CD4-positive, alpha-beta T cell treated with Interferon alpha-2 for 1 hour (primary cell): ENCODE measurements at regions not wholly inside any gene's neighbourhood (a gene's known extent, or its start where the extent isn't known, plus 50 kb on each side); places are given as distances from the start of the nearest gene placed in this dataset.
"Not testable (repeated sequence)": the region's sequence is repeated elsewhere in the genome, so short reads cannot be mapped to it uniquely, and the experiment has no call there.

Experiments
- DNase-seq, 2 donors: peaks; one replicate each; pipeline ENCODE4 v3.0.0-alpha.2; 2020 to 2022

GRCh38 chr21:18722193-18722592, 318.6 kb upstream of the TMPRSS15 start:
- no peak for DNase-seq

GRCh38 chr21:18723171-18723570, 319.6 kb upstream of the TMPRSS15 start:
- no peak for DNase-seq

- no peak for DNase-seq
Observed at GRCh38 chr21:18725653-18726052, 322.1 kb upstream of the TMPRSS15 start.

GRCh38 chr21:18741954-18742353, 338.4 kb upstream of the TMPRSS15 start:
- no peak for DNase-seq

GRCh38 chr21:18743531-18743930, 339.9 kb upstream of the TMPRSS15 start:
- no peak for DNase-seq

- no peak for DNase-seq
Observed at GRCh38 chr21:18744840-18745239, 341.3 kb upstream of the TMPRSS15 start.

GRCh38 chr21:18752894-18753293, 349.3 kb upstream of the TMPRSS15 start:
- DNase-seq: not testable (repeated sequence)

GRCh38 chr21:18756272-18756671, 352.7 kb upstream of the TMPRSS15 start:
- not testable (repeated sequence) for DNase-seq

- no peak for DNase-seq
Observed at GRCh38 chr21:18759267-18759666, 355.7 kb upstream of the TMPRSS15 start.

GRCh38 chr21:18759751-18760161, 356.2 kb upstream of the TMPRSS15 start:
- no peak for DNase-seq

GRCh38 chr21:18760247-18760646, 356.7 kb upstream of the TMPRSS15 start:
- DNase-seq: no peak

GRCh38 chr21:18764720-18765119, 361.1 kb upstream of the TMPRSS15 start:
- DNase-seq: no peak

GRCh38 chr21:18769599-18769998, 366.0 kb upstream of the TMPRSS15 start:
- no peak for DNase-seq

GRCh38 chr21:18771845-18772380, 368.3 kb upstream of the TMPRSS15 start:
- no peak for DNase-seq

GRCh38 chr21:18772404-18772803, 368.8 kb upstream of the TMPRSS15 start:
- DNase-seq: no peak

- no peak for DNase-seq
Observed at GRCh38 chr21:18772897-18773296, 369.3 kb upstream of the TMPRSS15 start.

- no peak for DNase-seq
Observed at GRCh38 chr21:18776936-18777335, 373.4 kb upstream of the TMPRSS15 start.

GRCh38 chr21:18782721-18783120, 379.1 kb upstream of the TMPRSS15 start:
- no peak for DNase-seq

GRCh38 chr21:18801468-18801867, 397.9 kb upstream of the TMPRSS15 start:
- DNase-seq: no peak

- DNase-seq: no peak
Observed at GRCh38 chr21:18803624-18804023, 400.0 kb upstream of the TMPRSS15 start.

GRCh38 chr21:18810136-18810535, 406.6 kb upstream of the TMPRSS15 start:
- no peak for DNase-seq

- DNase-seq: no peak
Observed at GRCh38 chr21:18812308-18812707, 408.7 kb upstream of the TMPRSS15 start.

GRCh38 chr21:18819507-18819906, 415.9 kb upstream of the TMPRSS15 start:
- DNase-seq: no peak

GRCh38 chr21:18826562-18826961, 423.0 kb upstream of the TMPRSS15 start:
- DNase-seq: no peak

GRCh38 chr21:18831942-18832676, 428.5 kb upstream of the TMPRSS15 start:
- no peak for DNase-seq
